ENCODE measurements at regions not wholly inside any gene's neighbourhood (a gene's known extent, or its start where the extent isn't known, plus 50 kb on each side); places are given as distances from the start of the nearest gene placed in this dataset.

GRCh38 chr3:118478706-118479276 is 555.9 kb downstream of the IGSF11 start:
- H3K27ac ChIP-seq (ENCODE audit: low read length) = peak overlapping the region; percentile 26
- no peaks in the 10 kb centered on the region for H3K36me3 ChIP-seq (ENCODE audit: low read depth, low read length)
- no TSS peak for BruUV-seq (replicated peaks)
- ChIA-PET POLR2A (ENCODE audit: unreplicated experiment) (no interaction called here), CTCF (no interaction called here)
- no peaks in the 10 kb centered on the region for H4K20me1 ChIP-seq (ENCODE audit: low read length)
- H3K4me2 ChIP-seq (ENCODE audit: low read length) = 0 out of 2 replicates have a peak overlapping the region, but pooled peaks have one; percentile 12
- H2AFZ ChIP-seq (ENCODE audit: low read length) = no peak overlapping the region
- H3K9me2 ChIP-seq (replicated peaks; ENCODE audit: low read length) = no peaks in the 10 kb centered on the region
- no peaks in the 10 kb centered on the region for H3F3A ChIP-seq (ENCODE audit: low read length, unreplicated experiment)
- H3K4me3 ChIP-seq (ENCODE audit: low read length) = no peak overlapping the region
- ATAC-seq (no peak), DNase-seq (peak; percentile 48)
- H3K79me2 ChIP-seq (ENCODE audit: low read length) = no peaks in the 10 kb centered on the region
- H3K27me3 ChIP-seq (ENCODE audit: low read length) = no peaks in the 10 kb centered on the region
- H3K9me3 ChIP-seq (ENCODE audit: low read length) = peaks cover 21% of the 10 kb centered on the region; the same call in 1 of the 2 replicates
- intact Hi-C loops (cut with micrococcal nuclease) = no loop called here
- H3K4me1 ChIP-seq (ENCODE audit: insufficient read depth, low read length) = no peaks in the 10 kb centered on the region
- no peak overlapping the region for H3K9ac ChIP-seq (ENCODE audit: low read length)
- TF ChIP-seq EZH2 (IDR thresholded peaks at IDR 0.05; ENCODE audit: low read length, unreplicated experiment) = no peak
- TF ChIP-seq EZH2phosphoT487 (IDR thresholded peaks at IDR 0.05; ENCODE audit: borderline replicate concordance, low read length) = no peak
- TF ChIP-seq CTCF (conservative IDR thresholded peaks at IDR 0.05; ENCODE audit: low read depth, low read length) = no peak

- CTCF ChIA-PET = no interaction called here
- Histone ChIP-seq H3K9me3 (ENCODE audit: low read length) (peaks cover 21% of the 10 kb centered on the region; the same call in 1 of the 2 replicates), H3K27me3 (ENCODE audit: low read length) (no peaks in the 10 kb centered on the region), H3K36me3 (ENCODE audit: low read depth, low read length) (no peaks in the 10 kb centered on the region), H3K9ac (ENCODE audit: low read length) (no peak overlapping the region), H3K9me2 (replicated peaks; ENCODE audit: low read length) (no peaks in the 10 kb centered on the region), H3K4me1 (ENCODE audit: insufficient read depth, low read length) (no peaks in the 10 kb centered on the region), H3K4me2 (ENCODE audit: low read length) (0 out of 2 replicates have a peak overlapping the region, but pooled peaks have one; percentile 12), H3K4me3 (ENCODE audit: low read length) (no peak overlapping the region), H3K27ac (ENCODE audit: low read length) (no peak overlapping the region), H3K79me2 (ENCODE audit: low read length) (no peaks in the 10 kb centered on the region), H4K20me1 (ENCODE audit: low read length) (no peaks in the 10 kb centered on the region), H3F3A (ENCODE audit: low read length, unreplicated experiment) (no peaks in the 10 kb centered on the region), H2AFZ (ENCODE audit: low read length) (no peak overlapping the region)
- intact Hi-C loops (cut with micrococcal nuclease) = no loop called here
- DNase-seq = no peak
- POLR2A ChIA-PET (ENCODE audit: unreplicated experiment) = no interaction called here
- BruUV-seq (replicated peaks) = no TSS peak
- TF ChIP-seq CTCF (conservative IDR thresholded peaks at IDR 0.05; ENCODE audit: low read depth, low read length) (no peak), EZH2 (IDR thresholded peaks at IDR 0.05; ENCODE audit: low read length, unreplicated experiment) (no peak), EZH2phosphoT487 (IDR thresholded peaks at IDR 0.05; ENCODE audit: borderline replicate concordance, low read length) (no peak)
- no peak for ATAC-seq
These were observed 555.3 kb downstream of the IGSF11 start for GRCh38 chr3:118479376-118479775.

- H3K27ac ChIP-seq (ENCODE audit: low read length) = no peak overlapping the region
- H3F3A ChIP-seq (ENCODE audit: low read length, unreplicated experiment) = no peaks in the 10 kb centered on the region
- H3K9ac ChIP-seq (ENCODE audit: low read length) = no peak overlapping the region
- no peaks in the 10 kb centered on the region for H4K20me1 ChIP-seq (ENCODE audit: low read length)
- H3K9me3 ChIP-seq (ENCODE audit: low read length) = peaks cover 17% of the 10 kb centered on the region; the same call in 1 of the 2 replicates
- H3K4me3 ChIP-seq (ENCODE audit: low read length) = no peak overlapping the region
- H3K9me2 ChIP-seq (replicated peaks; ENCODE audit: low read length) = no peaks in the 10 kb centered on the region
- no peaks in the 10 kb centered on the region for H3K36me3 ChIP-seq (ENCODE audit: low read depth, low read length)
- CTCF ChIA-PET = no interaction called here
- H3K27me3 ChIP-seq (ENCODE audit: low read length) = no peaks in the 10 kb centered on the region
- ATAC-seq = no peak
- no peak for TF ChIP-seq EZH2 (IDR thresholded peaks at IDR 0.05; ENCODE audit: low read length, unreplicated experiment)
- no peak for TF ChIP-seq EZH2phosphoT487 (IDR thresholded peaks at IDR 0.05; ENCODE audit: borderline replicate concordance, low read length)
- no peak for TF ChIP-seq CTCF (conservative IDR thresholded peaks at IDR 0.05; ENCODE audit: low read depth, low read length)
- no peaks in the 10 kb centered on the region for H3K79me2 ChIP-seq (ENCODE audit: low read length)
- no peak overlapping the region for H2AFZ ChIP-seq (ENCODE audit: low read length)
- H3K4me1 ChIP-seq (ENCODE audit: insufficient read depth, low read length) = no peaks in the 10 kb centered on the region
- intact Hi-C loops (cut with micrococcal nuclease) = no loop called here
- H3K4me2 ChIP-seq (ENCODE audit: low read length) = no peak overlapping the region
- POLR2A ChIA-PET (ENCODE audit: unreplicated experiment) = no interaction called here
- DNase-seq = no peak
- BruUV-seq (replicated peaks) = no TSS peak
These were observed 554.4 kb downstream of the IGSF11 start for GRCh38 chr3:118480101-118480860.

Data from PC-3 (cell line).